H4 (cell line): ENCODE measurements at regions not wholly inside any gene's neighbourhood (a gene's known extent, or its start where the extent isn't known, plus 50 kb on each side); places are given as distances from the start of the nearest gene placed in this dataset.

Source experiments
- DNase-seq: peaks from one replicate; pipeline ENCODE4 v3.0.0-alpha.2; 2015; ENCODE audit warnings: low spot score

DNA sequence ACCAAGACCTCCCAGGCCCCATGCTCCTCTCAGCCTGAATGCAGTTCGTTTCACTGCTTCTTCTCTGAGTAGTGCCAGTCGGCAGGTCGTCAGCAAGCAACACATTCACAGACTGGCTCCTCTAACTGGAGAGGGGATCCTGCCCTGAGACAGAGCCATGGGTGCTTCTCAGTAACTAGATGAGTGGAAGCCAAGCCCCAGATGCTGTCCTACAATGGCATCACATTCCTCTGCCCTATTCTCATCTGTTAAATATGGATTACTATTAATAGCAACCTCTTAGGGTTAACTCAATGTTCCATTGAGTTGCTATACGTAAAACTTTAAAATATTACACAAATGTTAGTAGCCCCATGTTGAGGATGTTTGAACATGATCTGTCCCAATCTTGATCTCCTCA is 84.2 kb upstream of the S1PR1 start:
- no peak for DNase-seq

DNA sequence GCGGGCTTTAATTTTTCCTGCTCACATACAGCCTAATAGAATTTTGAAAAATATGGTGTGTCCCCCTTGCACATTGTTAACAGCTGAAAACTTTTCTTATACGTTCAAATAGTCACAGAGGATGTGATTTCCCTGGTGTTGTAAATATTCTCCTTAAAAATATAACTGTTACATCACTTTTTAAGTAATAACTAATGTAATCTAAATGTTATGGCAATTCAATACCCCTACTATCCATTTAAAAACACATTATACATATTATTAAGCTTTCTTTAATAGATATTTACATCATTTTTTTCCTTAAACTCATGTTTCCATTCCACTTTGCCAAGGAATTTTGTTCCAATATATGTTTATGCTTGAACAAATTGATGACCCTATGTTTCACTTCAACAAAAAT is 85.5 kb upstream of the S1PR1 start:
- DNase-seq = no peak

DNA sequence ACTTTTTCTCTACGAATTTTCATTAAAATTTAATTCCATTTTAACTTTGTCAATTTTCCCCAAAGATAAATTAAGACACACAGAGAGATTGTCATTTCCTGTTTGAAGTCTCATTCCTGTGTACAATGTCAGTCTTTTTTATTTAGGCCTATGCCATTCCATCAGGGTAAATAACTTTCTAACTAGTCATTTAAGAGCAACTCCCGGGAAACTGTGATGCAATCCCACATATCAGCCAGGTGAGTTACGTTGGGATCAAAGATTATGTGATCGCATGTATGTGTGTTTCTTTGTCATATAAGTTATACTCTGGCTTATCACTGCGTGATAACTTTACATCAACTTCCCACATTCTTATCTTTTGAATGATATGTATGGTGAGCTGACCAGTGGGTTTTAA is 86.1 kb upstream of the S1PR1 start:
- no peak for DNase-seq

DNA sequence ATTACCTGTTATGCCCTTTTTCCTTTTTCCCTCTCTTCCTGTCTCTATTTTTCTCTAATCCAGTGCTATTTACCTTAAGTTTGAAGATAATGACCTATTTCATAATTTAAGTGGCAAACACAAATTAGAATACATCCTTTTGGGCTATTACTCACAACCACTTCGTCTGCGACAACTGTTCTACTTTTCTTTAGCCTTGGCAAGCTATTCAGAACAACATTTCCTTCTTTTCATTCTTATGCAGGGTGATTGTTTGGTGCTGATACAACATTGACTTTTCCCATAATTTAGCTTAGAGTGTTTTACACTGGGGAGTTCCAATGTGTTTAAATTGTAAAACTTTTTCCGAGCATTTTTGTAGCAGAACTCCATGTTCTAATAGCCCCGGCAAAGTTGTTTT is 86.6 kb upstream of the S1PR1 start:
- DNase-seq = no peak

DNA sequence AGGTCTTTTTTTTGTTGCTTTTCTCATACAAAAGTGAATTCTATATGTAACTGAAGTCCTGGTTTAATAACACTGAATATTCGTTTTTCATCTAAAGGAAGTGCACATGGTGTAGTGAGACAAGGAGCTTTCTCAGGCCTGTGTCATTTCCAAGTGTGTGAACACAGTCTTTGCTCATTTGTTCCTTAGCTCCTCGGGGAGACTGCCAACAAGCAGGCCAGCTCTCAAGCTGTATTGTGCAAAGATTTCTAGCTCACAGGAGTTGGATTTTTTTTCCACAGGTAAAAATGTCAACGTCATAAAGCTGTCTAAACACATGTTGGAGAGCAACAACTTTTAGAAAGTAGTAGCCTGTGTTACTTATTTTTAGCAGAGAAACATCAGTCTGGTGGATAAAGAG is 87.8 kb upstream of the S1PR1 start:
- no peak for DNase-seq

GRCh38 chr1:101147381-101147780 is 89.4 kb upstream of the S1PR1 start:
- DNase-seq = no peak

DNA sequence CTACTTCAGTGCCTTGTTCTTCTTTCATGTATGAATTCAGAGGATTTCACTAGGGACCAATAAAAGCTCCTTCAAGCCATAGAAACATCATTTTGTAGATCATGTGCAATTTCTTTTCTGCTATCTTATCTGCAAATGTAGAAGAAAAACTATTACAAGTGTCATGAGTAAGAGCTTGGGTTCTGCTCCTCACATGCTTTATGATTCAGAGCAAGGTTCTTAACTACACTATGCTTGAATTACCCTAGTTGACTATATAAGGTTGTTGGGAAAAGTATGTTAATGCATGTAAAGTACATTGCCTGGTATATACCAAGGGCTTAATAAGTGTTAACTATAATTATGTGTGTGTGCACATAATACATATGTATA is 91.4 kb upstream of the S1PR1 start:
- DNase-seq = no peak

DNA sequence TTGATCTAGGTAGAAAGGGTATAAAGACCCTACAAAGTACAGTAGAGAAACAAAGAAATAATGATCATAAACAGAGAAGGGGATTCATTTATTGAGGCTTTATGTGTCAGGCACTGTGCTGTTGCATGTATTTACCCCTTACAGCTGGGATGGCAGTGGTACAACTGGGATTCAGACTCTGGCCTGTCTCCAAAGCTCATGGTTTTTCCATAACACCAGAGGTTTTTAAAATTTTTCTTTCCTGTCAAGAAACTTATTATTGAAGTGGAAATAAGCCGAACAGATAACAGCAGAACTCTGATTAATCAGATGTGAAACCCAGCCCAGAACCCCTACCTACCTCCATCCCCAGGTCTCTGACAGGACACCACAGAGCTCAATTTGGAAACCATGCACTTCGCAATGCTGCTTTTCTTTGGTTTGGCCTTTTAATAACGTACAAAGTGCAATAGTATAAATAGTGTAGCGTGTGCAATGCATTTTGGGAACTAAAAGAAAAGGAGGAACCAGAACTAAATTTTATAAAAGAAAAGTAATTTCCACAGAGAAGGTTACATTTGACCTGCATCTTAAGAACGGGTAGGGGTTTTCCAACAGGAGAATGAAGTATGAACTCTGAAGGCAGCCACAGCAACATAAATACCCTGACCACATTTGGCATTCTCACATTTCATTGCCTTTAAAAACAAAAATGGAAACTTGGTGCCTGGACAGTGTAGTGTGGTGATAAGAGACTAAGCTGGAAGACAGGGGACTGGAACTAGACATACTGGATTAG is 92.0 kb upstream of the S1PR1 start:
- DNase-seq = no peak

DNA sequence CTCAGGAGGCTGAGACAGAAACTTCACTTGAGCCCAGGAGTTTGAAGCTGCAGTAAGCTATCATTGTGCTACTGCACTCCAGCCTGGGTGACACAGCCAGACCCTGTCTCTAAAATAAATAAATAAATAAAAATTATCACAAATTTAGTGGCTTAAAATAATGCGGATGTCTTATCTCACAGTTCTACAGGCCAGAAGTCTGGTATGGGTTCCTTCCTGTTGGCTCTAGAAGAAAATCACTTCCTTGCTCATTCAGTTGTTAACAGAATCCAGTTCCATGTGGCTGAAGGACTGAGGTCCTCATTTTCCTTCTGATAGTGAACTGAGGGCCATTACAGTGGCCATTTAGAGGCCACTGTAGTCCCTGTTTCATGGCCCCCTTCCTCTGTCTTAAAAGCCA is 94.6 kb upstream of the S1PR1 start:
- no peak for DNase-seq

DNA sequence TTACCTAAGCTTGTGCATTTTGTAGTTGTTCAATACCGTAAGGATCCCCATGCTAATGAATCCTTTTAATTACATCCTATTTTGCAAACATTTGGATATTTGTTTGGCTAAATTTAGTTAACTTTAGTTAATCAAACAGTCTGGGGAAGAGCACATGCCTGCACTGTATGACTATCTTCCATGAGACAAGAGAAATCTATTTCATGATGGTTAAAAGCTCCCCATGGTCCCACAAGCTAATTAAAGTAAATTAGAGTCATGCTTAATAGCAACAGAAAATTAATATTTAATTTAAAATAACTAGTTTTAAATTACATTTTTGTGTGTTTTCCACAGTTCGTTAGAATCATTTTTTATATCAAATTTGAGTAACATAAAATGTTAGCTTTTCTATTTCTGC is 95.4 kb upstream of the S1PR1 start:
- DNase-seq = no peak

DNA sequence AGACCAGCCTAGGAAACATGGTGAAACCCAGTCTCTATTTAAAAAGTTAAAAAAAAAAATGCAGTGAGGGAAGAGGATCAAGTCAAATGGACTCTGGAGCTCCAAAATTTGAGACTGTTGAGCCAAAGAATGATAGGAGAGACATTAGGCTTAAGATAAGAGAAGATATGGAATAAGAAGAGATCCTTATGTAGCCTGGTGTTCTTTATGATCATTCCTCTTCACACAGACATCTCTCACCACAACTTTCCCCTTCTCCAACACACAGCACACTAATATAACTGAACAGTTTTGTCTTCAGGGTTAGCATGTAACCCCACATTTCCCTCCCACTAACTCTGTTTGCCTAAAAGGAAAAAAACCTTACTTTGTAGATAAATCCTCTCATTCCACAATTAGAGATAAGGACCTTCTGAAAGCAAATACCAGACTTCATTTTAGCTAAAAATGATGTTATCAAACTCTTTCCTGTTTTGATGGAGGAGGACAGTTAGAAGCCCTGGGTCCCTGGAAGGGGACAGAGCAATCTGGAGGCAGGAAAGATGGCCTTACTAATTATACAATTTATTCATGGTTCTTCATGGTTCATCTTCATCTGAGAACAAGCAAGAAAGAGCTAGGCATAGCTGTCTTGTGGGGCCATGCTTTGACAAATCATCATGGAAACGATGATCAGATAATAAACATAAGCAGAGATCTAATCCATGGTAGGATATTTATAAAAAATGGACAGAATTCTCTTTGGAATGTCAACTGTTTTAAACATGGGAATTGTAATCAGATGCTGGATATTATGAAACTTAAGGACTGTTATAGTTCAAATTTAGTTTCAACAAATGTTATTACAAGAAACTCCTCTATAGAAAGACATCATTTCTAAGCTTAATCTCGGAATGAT is 96.7 kb upstream of the S1PR1 start:
- DNase-seq = no peak

GRCh38 chr1:101139130-101139529 is 97.7 kb upstream of the S1PR1 start:
- DNase-seq = no peak

DNA sequence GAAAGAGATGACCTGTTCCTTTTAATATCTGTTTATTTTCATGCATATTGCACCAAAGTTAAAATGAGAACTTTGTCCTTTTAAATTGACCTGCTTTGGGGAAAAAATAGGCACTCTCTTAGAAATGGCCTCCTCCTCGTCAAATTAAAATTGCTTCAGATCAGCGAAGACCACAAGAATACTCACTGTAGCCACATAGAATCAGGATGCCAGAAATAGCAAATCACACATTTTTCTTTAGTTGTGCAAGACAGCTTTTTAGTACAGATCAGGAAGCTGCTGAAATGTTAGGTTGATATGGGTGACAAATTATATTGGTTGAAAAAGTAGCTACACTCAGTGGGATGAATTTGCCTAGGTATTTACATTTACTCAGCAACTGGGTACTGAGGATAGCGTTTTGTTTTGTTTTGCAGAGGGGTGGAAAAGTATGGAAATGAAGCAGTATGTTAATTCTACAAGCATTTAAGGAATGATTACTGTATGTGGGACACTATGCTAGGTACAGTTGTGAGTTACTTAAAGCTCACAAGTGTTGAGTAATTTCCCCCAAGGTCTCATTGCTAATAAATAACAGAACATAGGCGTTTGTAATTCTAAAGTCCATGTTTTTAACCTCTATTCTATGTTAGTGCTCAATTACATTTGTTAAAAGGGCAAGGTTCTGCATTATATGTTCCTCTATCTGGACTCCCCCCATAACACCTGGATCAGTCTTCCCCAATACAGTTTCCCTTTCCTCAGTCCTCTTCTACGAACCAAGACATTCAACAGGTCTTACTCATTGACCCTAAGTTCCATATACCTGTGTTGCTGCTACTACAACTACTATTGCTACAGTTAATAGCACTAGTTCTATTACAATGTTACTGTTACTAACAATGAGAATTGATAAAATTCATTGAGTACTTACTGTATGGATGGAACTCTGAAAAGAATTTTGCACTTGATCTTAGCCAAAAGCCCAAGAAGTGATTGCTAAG is 99.4 kb upstream of the S1PR1 start:
- no peak for DNase-seq

- DNase-seq = peak; percentile 13
Observed at GRCh38 chr1:101136739-101137138, 100.1 kb upstream of the S1PR1 start.

DNA sequence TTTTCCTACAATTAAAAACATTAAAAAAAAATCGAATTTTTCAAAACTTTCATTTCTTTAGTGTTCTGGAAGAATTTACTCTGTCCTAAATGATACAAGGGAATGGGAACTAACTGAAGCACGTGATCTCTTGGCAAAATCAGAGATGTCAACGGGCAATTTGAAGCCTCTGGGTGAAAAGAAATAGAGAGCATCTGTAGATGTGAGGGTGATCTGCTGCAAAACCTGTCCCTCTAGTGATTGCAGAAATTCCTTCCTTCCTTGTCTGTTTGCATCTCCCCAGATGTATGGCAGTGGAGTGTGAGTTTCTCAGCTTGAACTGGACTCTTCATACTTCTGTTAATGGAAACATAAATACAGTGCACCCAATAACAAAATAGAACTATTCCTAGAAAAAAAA is 100.5 kb upstream of the S1PR1 start:
- DNase-seq = no peak

DNA sequence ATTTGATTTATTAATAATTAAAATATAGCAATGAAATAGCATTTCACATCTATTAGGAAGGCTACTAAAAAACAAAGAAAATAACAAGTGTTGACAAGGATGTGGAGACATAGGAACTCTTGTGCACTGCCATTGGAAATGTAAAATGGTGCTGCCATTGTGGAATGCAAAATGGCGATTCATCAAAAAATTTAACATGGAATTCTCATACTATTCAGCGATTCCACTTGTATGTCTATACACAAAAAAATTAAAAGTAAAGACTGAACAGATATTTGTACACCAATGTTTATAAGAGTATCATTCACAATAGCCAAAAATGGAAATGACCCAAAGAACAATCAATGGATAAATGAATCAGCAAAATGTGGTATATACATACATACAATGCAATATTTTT is 101.3 kb upstream of the S1PR1 start:
- no peak for DNase-seq

DNA sequence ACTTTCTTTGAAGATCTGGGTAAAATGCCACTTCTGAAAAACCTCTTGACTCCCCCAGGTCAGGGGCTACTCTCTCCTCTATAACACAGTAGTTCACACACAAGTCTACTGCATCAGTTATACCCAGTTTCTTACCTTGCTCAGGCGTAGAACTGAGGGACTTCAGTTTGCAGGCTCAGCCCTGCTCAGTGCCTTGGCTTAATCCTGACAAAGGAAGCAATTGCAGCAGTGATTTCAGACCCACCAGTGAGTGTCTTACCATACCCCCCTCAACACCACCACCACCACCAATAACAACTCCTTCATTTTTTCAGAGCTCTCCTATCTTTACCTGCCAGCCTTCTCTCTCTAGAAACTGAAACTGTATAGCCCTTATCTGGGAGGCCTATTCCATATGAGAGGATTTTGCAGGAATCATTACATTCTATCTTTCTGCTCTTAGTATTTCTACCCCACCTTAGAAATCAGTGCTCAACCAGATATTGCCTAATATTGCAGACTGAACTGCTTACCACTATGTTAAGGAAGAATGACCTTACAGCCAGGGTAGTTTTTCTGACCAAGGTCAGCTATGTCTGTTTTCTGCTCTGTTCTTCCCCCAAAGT is 105.5 kb upstream of the S1PR1 start:
- no peak for DNase-seq

DNA sequence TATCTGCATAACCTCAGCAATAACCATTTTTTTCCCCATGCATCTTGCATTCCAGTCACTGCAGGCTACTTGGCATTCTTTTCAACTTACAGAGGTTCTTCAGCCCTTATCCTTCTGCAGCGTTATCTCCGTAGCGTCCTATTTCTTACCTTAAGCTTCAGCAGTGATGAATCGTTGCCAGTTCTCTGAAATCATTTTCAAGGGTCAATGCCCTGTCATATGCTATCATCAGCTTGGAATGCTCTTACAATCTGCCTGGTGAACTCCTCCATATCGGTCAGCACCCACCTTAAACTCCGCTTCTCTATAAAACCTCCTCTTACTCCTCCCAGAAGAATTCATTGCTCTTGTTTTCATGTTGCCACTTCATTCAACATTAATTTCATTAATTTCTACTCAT is 105.1 kb upstream of the DPH5 start:
- no peak for DNase-seq

DNA sequence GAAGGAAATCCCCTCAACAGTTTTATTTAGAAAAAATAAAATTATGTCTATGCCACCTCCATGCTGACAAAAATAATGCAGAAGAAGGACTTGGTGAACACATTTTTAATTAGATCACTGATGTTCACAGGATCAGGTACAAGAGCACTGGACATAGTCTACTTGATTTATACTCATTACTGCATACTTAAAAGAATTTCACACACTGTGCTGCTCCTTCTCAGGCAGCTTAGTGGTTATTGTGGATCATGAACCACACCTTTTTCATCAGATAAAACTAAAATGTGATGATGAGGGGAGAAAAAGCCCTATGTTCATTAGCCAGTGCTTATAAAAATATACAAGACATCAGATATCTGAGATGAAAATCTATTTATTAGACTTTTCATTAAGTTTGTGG is 103.3 kb upstream of the DPH5 start:
- DNase-seq = no peak

DNA sequence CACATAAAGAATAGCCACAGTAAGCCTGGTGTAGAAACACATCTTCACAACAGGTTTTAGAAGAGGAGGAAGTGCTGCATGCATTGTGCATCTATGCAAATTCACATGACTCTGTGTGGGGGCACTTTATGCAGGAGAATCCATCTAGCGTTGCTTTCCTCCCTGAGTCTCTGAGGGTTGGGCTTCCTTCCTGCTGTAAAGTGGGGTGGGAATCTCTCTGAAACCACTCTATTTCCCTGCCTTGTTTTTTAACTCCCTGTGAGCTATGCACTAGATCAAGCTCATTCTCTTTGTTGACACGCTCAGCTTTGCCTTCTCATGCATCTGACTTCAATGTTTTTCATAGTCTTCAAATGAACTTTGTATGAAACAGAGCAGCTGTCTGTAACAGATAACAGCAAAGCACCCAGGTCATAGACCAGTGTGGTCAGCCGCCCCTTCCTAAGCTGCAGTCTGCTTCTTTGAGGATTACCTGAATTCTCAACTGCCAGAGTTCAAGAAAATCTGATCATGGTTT is 102.7 kb upstream of the DPH5 start:
- DNase-seq = no peak

DNA sequence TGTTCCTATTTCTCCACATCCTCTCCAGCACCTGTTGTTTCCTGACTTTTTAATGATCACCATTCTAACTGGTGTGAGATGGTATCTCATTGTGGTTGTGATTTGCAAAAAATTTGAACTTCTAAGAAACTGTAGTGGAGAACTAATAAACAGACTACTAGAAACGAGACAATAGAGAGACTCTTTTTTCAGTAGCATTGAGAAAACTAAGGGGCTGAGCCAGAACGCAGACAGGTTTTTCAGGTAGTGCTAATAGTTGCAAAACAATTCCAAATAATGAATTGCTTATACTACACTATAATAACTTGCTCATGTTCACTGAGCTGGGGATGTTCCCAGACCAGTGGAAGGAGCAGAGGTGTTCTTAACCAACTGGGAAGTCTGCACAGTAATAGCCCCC is 98.8 kb upstream of the DPH5 start:
- no peak for DNase-seq
